HEK293 (cell line): ENCODE measurements at regions not wholly inside any gene's neighbourhood (a gene's known extent, or its start where the extent isn't known, plus 50 kb on each side); places are given as distances from the start of the nearest gene placed in this dataset.

Experiments
- CTCF ChIP-seq: fragments of 450-650 bp; formaldehyde crosslinking; IDR thresholded peaks from 2 replicates; pipeline ENCODE4 v1.5.1; 2016; ENCODE audit warnings: missing biosample characterization, missing genetic modification characterization
- KLF9 ChIP-seq: fragments of 450-650 bp; formaldehyde crosslinking; IDR thresholded peaks from 2 replicates; pipeline ENCODE4 v1.5.1; 2016; ENCODE audit warnings: missing biosample characterization, missing genetic modification characterization, low read depth
- MYNN ChIP-seq: fragments of 450-650 bp; formaldehyde crosslinking; IDR thresholded peaks from 2 replicates; pipeline ENCODE4 v1.5.1; 2016; ENCODE audit warnings: missing biosample characterization, missing genetic modification characterization, borderline replicate concordance
- ZNF488 ChIP-seq: fragments of 450-650 bp; formaldehyde crosslinking; IDR thresholded peaks from 2 replicates; pipeline ENCODE4 v1.5.1; 2016; ENCODE audit warnings: missing biosample characterization, missing genetic modification characterization
- TF ChIP-seq, protein P1 (sequence below): fragments of 450-650 bp; formaldehyde crosslinking; IDR thresholded peaks from 2 replicates; pipeline ENCODE4 v1.5.1; 2016; ENCODE audit warnings: missing biosample characterization, missing genetic modification characterization
- TF ChIP-seq, protein P2 (sequence below): fragments of 450-650 bp; IDR thresholded peaks from 2 replicates; pipeline ENCODE4 v1.5.1; 2018; ENCODE audit warnings: missing biosample characterization, mild to moderate bottlenecking, missing genetic modification characterization

GRCh38 chr5:101338226-101338625 lies 435.1 kb upstream of the ST8SIA4 start:
- TF ChIP-seq MYNN (no peak), CTCF (tag by site-specific recombination) (no peak), ZNF488 (no peak), KLF9 (tag by site-specific recombination) (no peak)
- TF ChIP-seq, protein P1, sequence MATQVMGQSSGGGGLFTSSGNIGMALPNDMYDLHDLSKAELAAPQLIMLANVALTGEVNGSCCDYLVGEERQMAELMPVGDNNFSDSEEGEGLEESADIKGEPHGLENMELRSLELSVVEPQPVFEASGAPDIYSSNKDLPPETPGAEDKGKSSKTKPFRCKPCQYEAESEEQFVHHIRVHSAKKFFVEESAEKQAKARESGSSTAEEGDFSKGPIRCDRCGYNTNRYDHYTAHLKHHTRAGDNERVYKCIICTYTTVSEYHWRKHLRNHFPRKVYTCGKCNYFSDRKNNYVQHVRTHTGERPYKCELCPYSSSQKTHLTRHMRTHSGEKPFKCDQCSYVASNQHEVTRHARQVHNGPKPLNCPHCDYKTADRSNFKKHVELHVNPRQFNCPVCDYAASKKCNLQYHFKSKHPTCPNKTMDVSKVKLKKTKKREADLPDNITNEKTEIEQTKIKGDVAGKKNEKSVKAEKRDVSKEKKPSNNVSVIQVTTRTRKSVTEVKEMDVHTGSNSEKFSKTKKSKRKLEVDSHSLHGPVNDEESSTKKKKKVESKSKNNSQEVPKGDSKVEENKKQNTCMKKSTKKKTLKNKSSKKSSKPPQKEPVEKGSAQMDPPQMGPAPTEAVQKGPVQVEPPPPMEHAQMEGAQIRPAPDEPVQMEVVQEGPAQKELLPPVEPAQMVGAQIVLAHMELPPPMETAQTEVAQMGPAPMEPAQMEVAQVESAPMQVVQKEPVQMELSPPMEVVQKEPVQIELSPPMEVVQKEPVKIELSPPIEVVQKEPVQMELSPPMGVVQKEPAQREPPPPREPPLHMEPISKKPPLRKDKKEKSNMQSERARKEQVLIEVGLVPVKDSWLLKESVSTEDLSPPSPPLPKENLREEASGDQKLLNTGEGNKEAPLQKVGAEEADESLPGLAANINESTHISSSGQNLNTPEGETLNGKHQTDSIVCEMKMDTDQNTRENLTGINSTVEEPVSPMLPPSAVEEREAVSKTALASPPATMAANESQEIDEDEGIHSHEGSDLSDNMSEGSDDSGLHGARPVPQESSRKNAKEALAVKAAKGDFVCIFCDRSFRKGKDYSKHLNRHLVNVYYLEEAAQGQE (tag by site-specific recombination) = no peak
- TF ChIP-seq, protein P2, sequence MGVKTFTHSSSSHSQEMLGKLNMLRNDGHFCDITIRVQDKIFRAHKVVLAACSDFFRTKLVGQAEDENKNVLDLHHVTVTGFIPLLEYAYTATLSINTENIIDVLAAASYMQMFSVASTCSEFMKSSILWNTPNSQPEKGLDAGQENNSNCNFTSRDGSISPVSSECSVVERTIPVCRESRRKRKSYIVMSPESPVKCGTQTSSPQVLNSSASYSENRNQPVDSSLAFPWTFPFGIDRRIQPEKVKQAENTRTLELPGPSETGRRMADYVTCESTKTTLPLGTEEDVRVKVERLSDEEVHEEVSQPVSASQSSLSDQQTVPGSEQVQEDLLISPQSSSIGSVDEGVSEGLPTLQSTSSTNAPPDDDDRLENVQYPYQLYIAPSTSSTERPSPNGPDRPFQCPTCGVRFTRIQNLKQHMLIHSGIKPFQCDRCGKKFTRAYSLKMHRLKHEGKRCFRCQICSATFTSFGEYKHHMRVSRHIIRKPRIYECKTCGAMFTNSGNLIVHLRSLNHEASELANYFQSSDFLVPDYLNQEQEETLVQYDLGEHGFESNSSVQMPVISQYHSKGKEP (tag by site-specific recombination) = no peak
